ENCODE measurements at regions not wholly inside any gene's neighbourhood (a gene's known extent, or its start where the extent isn't known, plus 50 kb on each side); places are given as distances from the start of the nearest gene placed in this dataset.

- Mint-ChIP-seq H3K36me3 (ENCODE audit: unreplicated experiment) (no peaks in the 10 kb centered on the region), H3K4me3 (ENCODE audit: unreplicated experiment) (no peak overlapping the region), H3K27ac (ENCODE audit: unreplicated experiment) (no peak overlapping the region), H3K9me3 (ENCODE audit: unreplicated experiment) (no peaks in the 10 kb centered on the region), H3K4me1 (ENCODE audit: low read depth, unreplicated experiment) (no peaks in the 10 kb centered on the region), H3K27me3 (ENCODE audit: unreplicated experiment) (no peaks in the 10 kb centered on the region)
- no peak for DNase-seq
- TF ChIP-seq, protein P1, sequence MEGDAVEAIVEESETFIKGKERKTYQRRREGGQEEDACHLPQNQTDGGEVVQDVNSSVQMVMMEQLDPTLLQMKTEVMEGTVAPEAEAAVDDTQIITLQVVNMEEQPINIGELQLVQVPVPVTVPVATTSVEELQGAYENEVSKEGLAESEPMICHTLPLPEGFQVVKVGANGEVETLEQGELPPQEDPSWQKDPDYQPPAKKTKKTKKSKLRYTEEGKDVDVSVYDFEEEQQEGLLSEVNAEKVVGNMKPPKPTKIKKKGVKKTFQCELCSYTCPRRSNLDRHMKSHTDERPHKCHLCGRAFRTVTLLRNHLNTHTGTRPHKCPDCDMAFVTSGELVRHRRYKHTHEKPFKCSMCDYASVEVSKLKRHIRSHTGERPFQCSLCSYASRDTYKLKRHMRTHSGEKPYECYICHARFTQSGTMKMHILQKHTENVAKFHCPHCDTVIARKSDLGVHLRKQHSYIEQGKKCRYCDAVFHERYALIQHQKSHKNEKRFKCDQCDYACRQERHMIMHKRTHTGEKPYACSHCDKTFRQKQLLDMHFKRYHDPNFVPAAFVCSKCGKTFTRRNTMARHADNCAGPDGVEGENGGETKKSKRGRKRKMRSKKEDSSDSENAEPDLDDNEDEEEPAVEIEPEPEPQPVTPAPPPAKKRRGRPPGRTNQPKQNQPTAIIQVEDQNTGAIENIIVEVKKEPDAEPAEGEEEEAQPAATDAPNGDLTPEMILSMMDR (IDR thresholded peaks at IDR 0.05; ENCODE audit: partially characterized antibody, unreplicated experiment) = no peak
Measured at GRCh38 chr4:123750044-123750443, 353.4 kb downstream of the SPRY1 start.

GRCh38 chr4:123755655-123756054 lies 359.1 kb downstream of the SPRY1 start:
- TF ChIP-seq, protein P1 (IDR thresholded peaks at IDR 0.05; ENCODE audit: partially characterized antibody, unreplicated experiment) = no peak
- Mint-ChIP-seq H3K4me3 (ENCODE audit: unreplicated experiment) (no peak overlapping the region), H3K36me3 (ENCODE audit: unreplicated experiment) (no peaks in the 10 kb centered on the region), H3K9me3 (ENCODE audit: unreplicated experiment) (peaks cover 2% of the 10 kb centered on the region), H3K27me3 (ENCODE audit: unreplicated experiment) (no peaks in the 10 kb centered on the region), H3K4me1 (ENCODE audit: low read depth, unreplicated experiment) (no peaks in the 10 kb centered on the region), H3K27ac (ENCODE audit: unreplicated experiment) (no peak overlapping the region)
- DNase-seq = no peak

GRCh38 chr4:123767806-123768205 lies 371.2 kb downstream of the SPRY1 start:
- DNase-seq = no peak
- TF ChIP-seq, protein P1 (IDR thresholded peaks at IDR 0.05; ENCODE audit: partially characterized antibody, unreplicated experiment) = no peak
- no peaks in the 10 kb centered on the region for H3K4me1 Mint-ChIP-seq (ENCODE audit: low read depth, unreplicated experiment)
- H3K9me3 Mint-ChIP-seq (ENCODE audit: unreplicated experiment) = peaks cover 2% of the 10 kb centered on the region
- H3K27ac Mint-ChIP-seq (ENCODE audit: unreplicated experiment) = no peak overlapping the region
- H3K4me3 Mint-ChIP-seq (ENCODE audit: unreplicated experiment) = no peak overlapping the region
- no peaks in the 10 kb centered on the region for H3K27me3 Mint-ChIP-seq (ENCODE audit: unreplicated experiment)
- no peaks in the 10 kb centered on the region for H3K36me3 Mint-ChIP-seq (ENCODE audit: unreplicated experiment)

- Mint-ChIP-seq H3K4me3 (ENCODE audit: unreplicated experiment) (no peak overlapping the region), H3K4me1 (ENCODE audit: low read depth, unreplicated experiment) (no peaks in the 10 kb centered on the region), H3K36me3 (ENCODE audit: unreplicated experiment) (no peaks in the 10 kb centered on the region), H3K27ac (ENCODE audit: unreplicated experiment) (no peak overlapping the region), H3K27me3 (ENCODE audit: unreplicated experiment) (no peaks in the 10 kb centered on the region), H3K9me3 (ENCODE audit: unreplicated experiment) (peaks cover 2% of the 10 kb centered on the region)
- TF ChIP-seq, protein P1 (IDR thresholded peaks at IDR 0.05; ENCODE audit: partially characterized antibody, unreplicated experiment) = no peak
- no peak for DNase-seq
Measured at GRCh38 chr4:123770884-123771283, 374.3 kb downstream of the SPRY1 start.

DNA sequence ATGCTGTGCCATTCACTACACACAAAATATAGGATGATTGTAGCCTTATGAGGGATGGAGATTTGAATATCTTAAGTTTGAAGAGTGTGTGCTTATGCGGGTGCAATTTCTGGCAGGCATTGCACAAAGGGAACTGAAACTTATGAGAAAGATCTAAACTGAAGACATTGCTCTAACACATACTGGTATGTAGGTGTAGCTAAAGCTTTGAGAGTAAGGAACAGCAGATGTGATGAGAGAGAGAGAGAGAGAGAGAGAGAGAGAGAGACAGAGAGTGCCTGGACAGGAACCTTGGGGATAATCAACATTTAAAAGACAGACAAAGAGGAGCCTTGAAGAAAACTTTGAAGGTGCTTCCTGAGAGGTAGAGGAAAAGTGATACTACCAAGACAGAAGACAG lies 379.7 kb downstream of the SPRY1 start:
- no peak overlapping the region for H3K27ac Mint-ChIP-seq (ENCODE audit: unreplicated experiment)
- TF ChIP-seq, protein P1 (IDR thresholded peaks at IDR 0.05; ENCODE audit: partially characterized antibody, unreplicated experiment) = no peak
- no peaks in the 10 kb centered on the region for H3K36me3 Mint-ChIP-seq (ENCODE audit: unreplicated experiment)
- H3K4me3 Mint-ChIP-seq (ENCODE audit: unreplicated experiment) = no peak overlapping the region
- H3K4me1 Mint-ChIP-seq (ENCODE audit: low read depth, unreplicated experiment) = no peaks in the 10 kb centered on the region
- H3K9me3 Mint-ChIP-seq (ENCODE audit: unreplicated experiment) = peaks cover 2% of the 10 kb centered on the region
- H3K27me3 Mint-ChIP-seq (ENCODE audit: unreplicated experiment) = no peaks in the 10 kb centered on the region
- DNase-seq = no peak

All from glutamatergic neuron (in vitro differentiated cells).